ENCODE measurements at regions not wholly inside any gene's neighbourhood (a gene's known extent, or its start where the extent isn't known, plus 50 kb on each side); places are given as distances from the start of the nearest gene placed in this dataset.
A peak's percentile ranks its signal among the peaks of the same experiment; 100 is the strongest.
"Not testable (repeated sequence)": the region's sequence is repeated elsewhere in the genome, so short reads cannot be mapped to it uniquely, and the experiment has no call there.

GRCh38 chr2:235105821-235106359, 154.1 kb downstream of the SH3BP4 start:
- DNase-seq: no peak

DNA sequence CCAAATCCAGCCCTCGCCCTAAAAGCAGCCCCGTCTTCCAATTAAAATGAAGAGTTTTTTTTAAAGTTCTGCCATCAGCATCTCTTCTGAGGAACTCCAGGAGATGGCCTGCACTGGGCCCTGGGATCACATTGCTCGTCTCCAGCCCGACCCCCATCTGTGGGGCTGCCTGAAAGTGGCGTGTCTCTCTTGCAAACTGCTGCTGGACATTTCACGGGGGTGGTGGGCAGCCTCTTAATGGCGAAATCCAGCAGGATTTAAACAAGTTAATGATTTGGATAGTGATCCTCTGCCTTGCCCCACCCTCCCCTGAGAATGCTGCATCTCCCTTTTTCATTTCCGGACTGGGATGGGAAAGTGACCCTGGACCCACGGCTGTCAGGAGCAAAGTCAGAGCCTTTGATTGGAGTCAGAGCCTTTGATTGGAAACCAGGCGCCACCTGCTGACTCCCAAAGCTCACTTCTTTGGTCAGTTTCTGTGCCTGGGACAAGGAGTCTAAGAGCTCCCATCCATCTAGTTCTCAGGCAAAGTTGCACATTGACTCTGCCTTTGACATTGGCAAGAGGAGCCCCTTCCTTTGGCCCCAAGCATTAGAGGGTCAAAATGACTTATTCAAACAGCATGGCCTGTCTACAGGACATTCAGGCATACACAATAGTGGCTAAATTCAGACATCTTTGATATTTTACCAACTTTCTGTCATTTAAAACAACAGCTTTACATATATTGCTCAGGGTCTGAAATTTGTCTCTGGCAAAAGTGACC, 155.2 kb downstream of the SH3BP4 start:
- DNase-seq: peak; percentile 44

DNA sequence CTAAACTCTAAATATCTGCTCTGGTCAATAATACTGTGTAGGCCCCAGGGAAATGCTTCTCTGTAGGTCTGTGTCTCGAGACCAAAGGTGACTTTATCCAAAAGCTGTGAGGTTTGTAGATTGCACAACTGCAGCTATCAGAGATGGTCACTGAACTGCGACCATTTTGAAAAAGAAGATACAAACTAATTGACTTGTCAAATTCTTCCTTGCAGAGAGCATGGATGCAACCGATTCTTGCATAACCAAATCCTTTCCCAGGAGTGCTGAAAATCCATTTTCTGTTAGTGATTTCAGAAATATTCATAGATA, 155.8 kb downstream of the SH3BP4 start:
- DNase-seq: no peak

DNA sequence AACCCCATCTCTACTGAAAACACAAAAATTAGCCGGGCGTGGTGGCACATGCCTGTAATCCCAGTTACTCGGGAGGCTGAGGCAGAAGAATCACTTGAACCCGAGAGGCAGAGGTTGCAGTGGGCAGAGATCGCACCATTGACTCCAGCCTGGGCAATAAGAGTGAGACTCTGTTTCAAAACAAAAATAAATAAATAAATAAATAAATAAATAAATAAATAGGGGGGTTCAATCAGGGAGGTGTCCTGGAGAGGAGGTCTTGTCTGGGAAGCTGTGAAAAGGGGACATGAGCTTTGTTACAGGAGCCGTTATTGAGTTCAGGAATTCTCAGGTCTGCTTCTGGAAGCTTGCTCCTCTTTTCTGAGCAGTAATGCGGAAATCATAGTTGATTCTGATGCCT, 157.7 kb downstream of the SH3BP4 start:
- not testable (repeated sequence) for DNase-seq

- DNase-seq: no peak
Observed at GRCh38 chr2:235112365-235112764, 160.5 kb downstream of the SH3BP4 start.

GRCh38 chr2:235113854-235114253, 162.0 kb downstream of the SH3BP4 start:
- DNase-seq: no peak

DNA sequence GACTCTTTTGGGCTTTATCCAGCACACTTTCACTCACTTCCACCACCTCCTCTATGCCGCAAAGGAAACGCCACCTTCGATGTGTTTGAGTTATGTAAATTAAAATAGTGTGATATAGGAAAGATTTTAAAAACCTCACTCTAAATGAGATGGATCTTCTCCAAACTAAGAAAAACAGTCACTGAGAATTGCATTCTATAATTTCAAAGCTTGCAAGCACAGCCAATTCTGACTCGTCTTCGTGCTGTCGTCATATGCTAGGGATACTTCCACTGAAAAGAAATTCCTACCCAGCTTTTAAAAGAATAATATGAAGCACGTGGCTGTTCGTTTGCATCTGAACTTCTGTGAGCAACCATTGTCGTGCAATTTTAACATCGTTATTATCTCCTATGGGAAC, 162.5 kb downstream of the SH3BP4 start:
- DNase-seq: no peak

GRCh38 chr2:235115521-235115920, 163.7 kb downstream of the SH3BP4 start:
- DNase-seq: no peak

GRCh38 chr2:235116885-235117492, 165.2 kb downstream of the SH3BP4 start:
- peak; percentile 88 for DNase-seq

DNA sequence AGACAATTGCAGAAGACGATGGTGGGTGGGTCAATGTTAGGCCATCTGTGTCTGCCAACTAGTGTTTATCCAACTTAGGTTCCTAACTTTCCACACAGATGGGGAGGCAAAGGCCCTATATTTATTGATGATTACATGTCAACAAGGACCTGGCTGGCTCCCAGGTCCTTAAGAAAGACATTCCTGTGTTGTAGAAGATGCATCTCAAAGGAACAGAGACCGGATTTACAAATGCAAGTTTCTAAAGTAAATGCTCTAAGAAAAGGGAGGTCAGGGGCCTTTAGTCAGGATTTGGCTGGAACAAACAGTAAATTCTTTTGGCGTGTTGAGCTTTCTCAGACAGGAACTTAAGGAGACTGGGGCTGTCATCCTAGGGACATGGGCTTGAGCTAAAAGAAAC, 175.0 kb downstream of the SH3BP4 start:
- no peak for DNase-seq

GRCh38 chr2:235127931-235128330, 176.1 kb downstream of the SH3BP4 start:
- DNase-seq: no peak

GRCh38 chr2:235129850-235130249, 178.0 kb downstream of the SH3BP4 start:
- DNase-seq: no peak

GRCh38 chr2:235131334-235132305, 179.8 kb downstream of the SH3BP4 start:
- no peak for DNase-seq

DNA sequence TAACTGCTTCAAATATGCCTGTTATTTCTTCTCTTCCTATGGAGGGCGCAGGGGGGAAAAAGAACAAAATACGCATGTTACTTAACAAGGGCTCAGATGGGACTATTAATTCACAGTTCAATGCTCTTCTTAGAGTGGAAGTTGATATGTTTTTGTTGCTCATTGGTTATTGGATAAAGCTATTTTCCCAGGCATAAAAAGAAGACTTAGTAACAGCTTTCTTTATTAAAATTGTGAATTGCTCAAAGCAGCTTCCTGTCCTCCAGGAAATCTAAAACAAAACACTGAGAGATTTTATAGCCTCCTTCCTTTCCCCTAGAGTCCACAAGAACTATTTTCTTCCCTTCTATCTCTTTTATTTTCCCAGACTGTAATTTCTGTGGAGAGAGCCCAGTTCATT, 180.8 kb downstream of the SH3BP4 start:
- DNase-seq: no peak

GRCh38 chr2:235133837-235134236, 182.0 kb downstream of the SH3BP4 start:
- no peak for DNase-seq

DNA sequence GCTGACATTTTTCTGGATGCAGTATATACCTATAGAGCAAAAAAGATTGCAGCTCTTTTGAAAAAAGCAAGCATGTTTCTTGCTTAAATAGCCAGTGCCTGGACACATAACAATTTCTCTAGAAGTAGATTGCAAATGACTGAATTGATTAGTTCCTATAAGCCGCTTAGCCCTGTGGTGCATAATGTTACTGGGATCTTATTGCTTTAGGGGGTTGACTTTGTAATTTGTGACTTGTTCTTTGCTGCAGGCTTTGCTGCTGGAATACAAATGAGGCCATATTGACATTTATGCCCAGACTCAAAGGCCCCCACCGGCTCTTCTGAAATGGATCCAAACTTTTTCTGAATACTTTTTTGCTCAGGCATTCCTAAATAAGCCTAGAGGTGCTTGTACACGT, 182.6 kb downstream of the SH3BP4 start:
- DNase-seq: no peak

GRCh38 chr2:235135195-235135965, 183.6 kb downstream of the SH3BP4 start:
- no peak for DNase-seq

- DNase-seq: no peak
Observed at GRCh38 chr2:235135990-235136561, 184.3 kb downstream of the SH3BP4 start.

GRCh38 chr2:235138339-235138738, 186.5 kb downstream of the SH3BP4 start:
- no peak for DNase-seq

GRCh38 chr2:235139956-235140800, 188.4 kb downstream of the SH3BP4 start:
- no peak for DNase-seq

- DNase-seq: no peak
Observed at GRCh38 chr2:235140801-235141081, 188.9 kb downstream of the SH3BP4 start.
